ENCODE measurements at regions not wholly inside any gene's neighbourhood (a gene's known extent, or its start where the extent isn't known, plus 50 kb on each side); places are given as distances from the start of the nearest gene placed in this dataset.

GRCh38 chr22:27558658-27559371 is 242.7 kb downstream of the MN1 start:
- H3K4me3 ChIP-seq, result no peak overlapping the region
- TF ChIP-seq CTCF (IDR thresholded peaks at IDR 0.05), result no peak
- TF ChIP-seq EP300 (IDR thresholded peaks at IDR 0.05), result no peak
- no peaks in the 10 kb centered on the region for H3K36me3 ChIP-seq
- no peak for DNase-seq
- H3K4me1 ChIP-seq (ENCODE audit: insufficient read depth), result peaks cover 6% of the 10 kb centered on the region
- H3K9me3 ChIP-seq, result no peaks in the 10 kb centered on the region
- no peak overlapping the region for H3K27ac ChIP-seq
- H3K27me3 ChIP-seq, result no peaks in the 10 kb centered on the region
- WGBS, 3 donors, result 86 to 90% (median 88%) methylated on average over 11 of the region's 11 CpGs
- intact Hi-C loops (cut with DNase I), result no loop called here

- no peaks in the 10 kb centered on the region for H3K36me3 ChIP-seq
- no peaks in the 10 kb centered on the region for H3K27me3 ChIP-seq
- H3K4me3 ChIP-seq, result no peak overlapping the region
- WGBS, 3 donors, result 71 to 84% (median 74%) methylated on average over 5 of the region's 5 CpGs
- H3K9me3 ChIP-seq, result no peaks in the 10 kb centered on the region
- H3K27ac ChIP-seq, result no peak overlapping the region
- no peak for DNase-seq
- intact Hi-C loops (cut with DNase I), result no loop called here
- TF ChIP-seq EP300 (IDR thresholded peaks at IDR 0.05), result no peak
- no peak for TF ChIP-seq CTCF (IDR thresholded peaks at IDR 0.05)
- no peak for TF ChIP-seq POLR2A (IDR thresholded peaks at IDR 0.05)
- no peaks in the 10 kb centered on the region for H3K4me1 ChIP-seq (ENCODE audit: insufficient read depth)
Measured at GRCh38 chr22:27560781-27561180, 240.8 kb downstream of the MN1 start.

GRCh38 chr22:27561286-27561904 is 240.2 kb downstream of the MN1 start:
- Histone ChIP-seq H3K27me3 (no peaks in the 10 kb centered on the region), H3K4me3 (no peak overlapping the region), H3K4me1 (ENCODE audit: insufficient read depth) (no peaks in the 10 kb centered on the region), H3K36me3 (no peaks in the 10 kb centered on the region), H3K27ac (no peak overlapping the region), H3K9me3 (no peaks in the 10 kb centered on the region)
- intact Hi-C loops (cut with DNase I), result no loop called here
- no peak for TF ChIP-seq CTCF (IDR thresholded peaks at IDR 0.05)
- WGBS, 3 donors, result 67 to 86% (median 75%) methylated on average over 9 of the region's 9 CpGs
- no peak for DNase-seq

GRCh38 chr22:27564806-27565205 is 236.8 kb downstream of the MN1 start:
- no peaks in the 10 kb centered on the region for H3K27me3 ChIP-seq
- H3K27ac ChIP-seq, result no peak overlapping the region
- intact Hi-C loops (cut with DNase I), result no loop called here
- no peaks in the 10 kb centered on the region for H3K9me3 ChIP-seq
- no peaks in the 10 kb centered on the region for H3K36me3 ChIP-seq
- DNase-seq, result no peak
- WGBS, 3 donors, result 91 to 94% (median 93%) methylated on average over 2 of the region's 2 CpGs
- no peaks in the 10 kb centered on the region for H3K4me1 ChIP-seq (ENCODE audit: insufficient read depth)
- no peak overlapping the region for H3K4me3 ChIP-seq
- TF ChIP-seq CTCF (IDR thresholded peaks at IDR 0.05) (no peak), EP300 (IDR thresholded peaks at IDR 0.05) (no peak), POLR2A (IDR thresholded peaks at IDR 0.05) (no peak)
